ENCODE measurements at regions not wholly inside any gene's neighbourhood (a gene's known extent, or its start where the extent isn't known, plus 50 kb on each side); places are given as distances from the start of the nearest gene placed in this dataset.

DNA sequence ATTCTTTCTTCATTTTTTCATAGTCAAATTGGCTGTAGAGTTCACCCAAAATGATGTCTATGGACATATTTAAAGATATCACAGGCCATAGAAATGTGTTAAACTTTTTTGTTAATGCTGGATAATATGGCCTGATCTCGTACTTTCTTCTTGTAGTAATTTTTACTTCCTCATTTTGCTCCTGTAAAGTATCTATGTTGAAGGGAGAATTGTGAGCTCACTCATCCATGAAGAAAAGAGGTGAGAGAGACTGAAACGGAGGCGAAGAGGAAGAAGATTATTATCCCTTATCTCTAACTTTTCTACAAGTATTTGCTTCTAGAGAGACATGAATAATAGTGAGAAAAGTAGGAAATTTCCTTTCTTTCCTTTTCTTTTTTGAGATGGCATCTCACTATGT, 613.8 kb upstream of the TBL1XR1 start:
- no peak overlapping the region for H3K4me3 ChIP-seq (ENCODE audit: control insufficient read depth, low read depth, low read length)
- no peak for DNase-seq (ENCODE audit: low read depth)
- TF ChIP-seq, protein P1, sequence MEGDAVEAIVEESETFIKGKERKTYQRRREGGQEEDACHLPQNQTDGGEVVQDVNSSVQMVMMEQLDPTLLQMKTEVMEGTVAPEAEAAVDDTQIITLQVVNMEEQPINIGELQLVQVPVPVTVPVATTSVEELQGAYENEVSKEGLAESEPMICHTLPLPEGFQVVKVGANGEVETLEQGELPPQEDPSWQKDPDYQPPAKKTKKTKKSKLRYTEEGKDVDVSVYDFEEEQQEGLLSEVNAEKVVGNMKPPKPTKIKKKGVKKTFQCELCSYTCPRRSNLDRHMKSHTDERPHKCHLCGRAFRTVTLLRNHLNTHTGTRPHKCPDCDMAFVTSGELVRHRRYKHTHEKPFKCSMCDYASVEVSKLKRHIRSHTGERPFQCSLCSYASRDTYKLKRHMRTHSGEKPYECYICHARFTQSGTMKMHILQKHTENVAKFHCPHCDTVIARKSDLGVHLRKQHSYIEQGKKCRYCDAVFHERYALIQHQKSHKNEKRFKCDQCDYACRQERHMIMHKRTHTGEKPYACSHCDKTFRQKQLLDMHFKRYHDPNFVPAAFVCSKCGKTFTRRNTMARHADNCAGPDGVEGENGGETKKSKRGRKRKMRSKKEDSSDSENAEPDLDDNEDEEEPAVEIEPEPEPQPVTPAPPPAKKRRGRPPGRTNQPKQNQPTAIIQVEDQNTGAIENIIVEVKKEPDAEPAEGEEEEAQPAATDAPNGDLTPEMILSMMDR (IDR thresholded peaks at IDR 0.05; ENCODE audit: control insufficient read depth, insufficient read depth, low read depth, low read length, missing control alignments) = no peak

DNA sequence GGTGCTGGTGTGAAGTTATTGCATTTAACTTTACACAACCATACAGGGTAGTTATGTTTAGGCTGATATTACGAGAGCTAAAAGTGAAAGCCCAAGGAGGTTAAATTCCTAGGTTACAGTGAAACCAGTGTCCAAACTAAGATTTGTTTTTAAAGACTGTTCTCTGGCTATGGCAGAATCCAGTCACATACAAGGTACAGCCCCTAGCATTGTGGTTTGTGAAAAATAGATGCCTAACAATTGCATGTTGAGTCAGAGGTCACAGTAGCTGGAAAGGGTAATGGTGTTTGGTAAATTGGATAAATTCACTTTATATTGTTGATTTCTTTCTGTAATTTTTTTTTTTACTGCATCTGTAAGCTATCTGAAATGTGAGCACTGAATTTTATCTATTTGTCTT, 614.6 kb upstream of the TBL1XR1 start:
- no peak overlapping the region for H3K4me3 ChIP-seq (ENCODE audit: control insufficient read depth, low read depth, low read length)
- DNase-seq (ENCODE audit: low read depth) = no peak
- TF ChIP-seq, protein P1 (IDR thresholded peaks at IDR 0.05; ENCODE audit: control insufficient read depth, insufficient read depth, low read depth, low read length, missing control alignments) = no peak

DNA sequence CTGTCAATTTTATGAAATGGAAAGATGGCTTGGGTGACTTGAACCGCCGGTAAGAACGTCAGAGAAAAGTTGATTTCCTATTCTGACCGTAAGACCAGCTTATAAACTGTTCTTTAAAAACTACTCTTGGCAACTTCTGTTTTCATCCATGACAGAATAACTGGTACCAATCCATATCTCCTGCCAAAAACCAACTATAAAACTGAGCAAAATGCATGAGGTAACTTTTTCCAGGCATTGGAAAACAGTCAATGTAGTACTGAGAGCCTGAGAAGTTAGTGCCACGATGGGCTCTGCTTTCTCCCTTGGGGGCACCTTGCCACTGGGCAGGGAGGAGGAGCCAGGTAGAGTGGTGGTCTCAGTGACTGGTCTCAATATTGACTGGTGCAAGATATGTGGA, 615.2 kb upstream of the TBL1XR1 start:
- TF ChIP-seq, protein P1 (IDR thresholded peaks at IDR 0.05; ENCODE audit: control insufficient read depth, insufficient read depth, low read depth, low read length, missing control alignments) = no peak
- H3K4me3 ChIP-seq (ENCODE audit: control insufficient read depth, low read depth, low read length) = no peak overlapping the region
- no peak for DNase-seq (ENCODE audit: low read depth)

DNA sequence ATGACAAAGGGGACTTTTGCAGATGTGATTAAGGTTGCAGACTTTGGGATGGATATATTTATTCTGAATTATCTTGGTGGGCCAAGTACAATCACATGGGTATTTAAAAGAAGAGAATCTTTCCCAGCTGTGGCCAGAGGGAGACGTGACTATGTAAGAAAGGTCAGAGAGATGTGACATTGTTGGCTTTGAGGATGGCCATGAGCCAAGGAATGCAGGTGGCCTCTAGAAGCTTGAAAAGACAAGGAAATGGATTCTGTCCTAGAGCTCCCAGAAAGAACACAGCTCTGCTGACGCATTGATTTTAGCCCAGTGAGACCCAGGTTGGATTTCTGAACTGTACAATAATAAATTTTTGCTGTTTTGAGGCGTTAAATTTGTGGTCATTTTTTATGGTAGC, 616.0 kb upstream of the TBL1XR1 start:
- H3K4me3 ChIP-seq (ENCODE audit: control insufficient read depth, low read depth, low read length) = no peak overlapping the region
- TF ChIP-seq, protein P1 (IDR thresholded peaks at IDR 0.05; ENCODE audit: control insufficient read depth, insufficient read depth, low read depth, low read length, missing control alignments) = no peak
- DNase-seq (ENCODE audit: low read depth) = no peak

DNA sequence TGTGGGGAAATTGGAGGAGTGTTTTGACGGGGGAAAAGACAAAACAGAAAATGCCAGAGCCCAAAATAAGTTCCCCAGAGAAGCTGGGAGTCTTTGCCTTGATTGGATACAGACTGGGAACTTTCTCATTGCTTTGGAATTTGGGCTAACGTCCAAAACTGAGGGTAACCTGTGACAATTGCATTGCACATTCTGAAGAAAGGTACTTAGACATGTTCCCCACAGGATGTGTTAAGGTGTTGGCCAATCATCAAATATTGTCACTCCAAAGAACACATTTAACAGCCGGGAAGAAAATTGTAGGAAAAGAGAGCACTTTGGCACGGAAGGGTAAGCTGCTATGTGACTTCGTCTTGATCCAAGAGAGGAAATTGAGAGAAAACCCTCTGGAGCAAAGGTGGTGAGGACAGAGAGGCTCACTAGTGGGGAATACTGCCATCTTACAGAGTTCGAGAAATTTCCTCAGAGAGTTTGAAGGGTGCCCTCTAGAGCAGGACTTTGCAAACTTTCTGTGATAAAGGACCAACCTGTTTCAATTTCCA, 619.5 kb upstream of the TBL1XR1 start:
- TF ChIP-seq, protein P1 (IDR thresholded peaks at IDR 0.05; ENCODE audit: control insufficient read depth, insufficient read depth, low read depth, low read length, missing control alignments) = peak; percentile 25
- H3K4me3 ChIP-seq (ENCODE audit: control insufficient read depth, low read depth, low read length) = no peak overlapping the region
- DNase-seq (ENCODE audit: low read depth) = no peak

DNA sequence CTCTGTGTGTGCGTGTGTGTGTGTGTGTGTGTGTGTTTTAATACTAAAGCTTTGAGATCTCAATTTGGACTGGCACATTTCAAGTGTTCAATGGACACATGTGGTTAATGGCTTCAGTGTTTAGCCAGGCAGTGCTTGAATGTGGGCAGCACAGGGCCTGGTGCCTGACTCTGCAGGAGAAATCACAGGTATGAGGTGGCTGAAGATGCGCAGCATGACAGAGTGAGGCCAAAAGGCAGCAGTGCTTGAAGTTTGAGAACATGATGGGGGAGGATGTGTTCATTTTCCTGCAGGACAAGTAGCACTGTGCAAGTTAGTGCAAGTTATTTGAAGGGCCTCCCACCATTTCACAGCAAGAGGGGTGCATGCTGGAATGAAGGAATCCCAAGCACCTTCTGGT, 620.5 kb upstream of the TBL1XR1 start:
- TF ChIP-seq, protein P1 (IDR thresholded peaks at IDR 0.05; ENCODE audit: control insufficient read depth, insufficient read depth, low read depth, low read length, missing control alignments) = no peak
- no peak for DNase-seq (ENCODE audit: low read depth)
- no peak overlapping the region for H3K4me3 ChIP-seq (ENCODE audit: control insufficient read depth, low read depth, low read length)
